Ishikawa (cell line): ENCODE measurements at regions not wholly inside any gene's neighbourhood (a gene's known extent, or its start where the extent isn't known, plus 50 kb on each side); places are given as distances from the start of the nearest gene placed in this dataset.

Experiments used
- CEBPB ChIP-seq: IDR thresholded peaks from 2 replicates; pipeline ENCODE4 v1.6.1; 2012
- CREB1 ChIP-seq: IDR thresholded peaks from 2 replicates; pipeline ENCODE4 v1.6.1; 2012; ENCODE audit warnings: low read depth
- EGR1 ChIP-seq: IDR thresholded peaks from 2 replicates; pipeline ENCODE4 v1.6.1; 2012
- EP300 ChIP-seq: IDR thresholded peaks from 2 replicates; pipeline ENCODE4 v1.6.1; 2012; ENCODE audit warnings: borderline replicate concordance
- FOXM1 ChIP-seq: IDR thresholded peaks from 2 replicates; pipeline ENCODE4 v1.6.1; 2012; ENCODE audit warnings: low read depth, borderline replicate concordance
- NFIC ChIP-seq: IDR thresholded peaks from 2 replicates; pipeline ENCODE4 v1.6.1; 2012
- RAD21 ChIP-seq: IDR thresholded peaks from 2 replicates; pipeline ENCODE4 v1.6.1; 2012; ENCODE audit warnings: low read depth
- TAF1 ChIP-seq: IDR thresholded peaks from 2 replicates; pipeline ENCODE4 v1.6.1; 2012; ENCODE audit warnings: low read depth, mild to moderate bottlenecking
- TCF12 ChIP-seq: IDR thresholded peaks from 2 replicates; pipeline ENCODE4 v1.6.1; 2012; ENCODE audit warnings: low read depth
- TEAD4 ChIP-seq: IDR thresholded peaks from 2 replicates; pipeline ENCODE4 v1.6.1; 2012
- YY1 ChIP-seq: IDR thresholded peaks from 2 replicates; pipeline ENCODE4 v1.6.1; 2012; ENCODE audit warnings: low read depth
- ZBTB7A ChIP-seq: IDR thresholded peaks from 2 replicates; pipeline ENCODE4 v1.6.1; 2012; ENCODE audit warnings: low read depth
- TF ChIP-seq, protein P1 (sequence below): IDR thresholded peaks from 2 replicates; pipeline ENCODE4 v1.6.1; 2012
- TF ChIP-seq, protein P2 (sequence below): IDR thresholded peaks from 2 replicates; pipeline ENCODE4 v1.6.1; 2012
- TF ChIP-seq, protein P3 (sequence below): IDR thresholded peaks from 2 replicates; pipeline ENCODE4 v1.6.1; 2012; ENCODE audit warnings: low read depth, mild to moderate bottlenecking

DNA sequence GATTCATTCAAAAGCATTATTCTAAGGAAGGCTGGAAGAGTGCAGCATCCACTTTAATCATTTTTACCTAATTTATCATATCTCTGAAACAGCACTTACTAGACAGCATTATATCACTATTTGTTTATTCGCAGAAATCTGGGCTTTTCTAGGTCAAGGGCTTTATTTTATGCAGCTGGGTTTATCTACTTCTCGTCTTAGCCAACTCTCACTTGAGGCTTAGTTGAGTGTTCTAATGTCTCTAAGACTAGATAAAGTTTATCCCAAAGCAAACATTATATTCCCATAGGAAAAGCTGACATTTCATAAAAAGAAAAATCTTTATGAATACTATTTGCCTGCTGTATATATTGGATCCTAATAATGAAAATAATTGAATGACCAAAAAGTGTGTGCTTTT, 720.8 kb upstream of the FLRT2 start:
- TF ChIP-seq CEBPB: no peak
- no peak for TF ChIP-seq FOXM1
- no peak for TF ChIP-seq EP300
- TF ChIP-seq, protein P1, sequence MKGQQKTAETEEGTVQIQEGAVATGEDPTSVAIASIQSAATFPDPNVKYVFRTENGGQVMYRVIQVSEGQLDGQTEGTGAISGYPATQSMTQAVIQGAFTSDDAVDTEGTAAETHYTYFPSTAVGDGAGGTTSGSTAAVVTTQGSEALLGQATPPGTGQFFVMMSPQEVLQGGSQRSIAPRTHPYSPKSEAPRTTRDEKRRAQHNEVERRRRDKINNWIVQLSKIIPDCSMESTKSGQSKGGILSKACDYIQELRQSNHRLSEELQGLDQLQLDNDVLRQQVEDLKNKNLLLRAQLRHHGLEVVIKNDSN: no peak
- no peak for TF ChIP-seq CREB1
- TF ChIP-seq, protein P2, sequence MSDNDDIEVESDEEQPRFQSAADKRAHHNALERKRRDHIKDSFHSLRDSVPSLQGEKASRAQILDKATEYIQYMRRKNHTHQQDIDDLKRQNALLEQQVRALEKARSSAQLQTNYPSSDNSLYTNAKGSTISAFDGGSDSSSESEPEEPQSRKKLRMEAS: no peak
- no peak for TF ChIP-seq RAD21
- TF ChIP-seq TAF1: no peak
- no peak for TF ChIP-seq YY1
- no peak for TF ChIP-seq ZBTB7A
- no peak for TF ChIP-seq NFIC
- no peak for TF ChIP-seq TCF12
- TF ChIP-seq TEAD4: no peak
- TF ChIP-seq, protein P3, sequence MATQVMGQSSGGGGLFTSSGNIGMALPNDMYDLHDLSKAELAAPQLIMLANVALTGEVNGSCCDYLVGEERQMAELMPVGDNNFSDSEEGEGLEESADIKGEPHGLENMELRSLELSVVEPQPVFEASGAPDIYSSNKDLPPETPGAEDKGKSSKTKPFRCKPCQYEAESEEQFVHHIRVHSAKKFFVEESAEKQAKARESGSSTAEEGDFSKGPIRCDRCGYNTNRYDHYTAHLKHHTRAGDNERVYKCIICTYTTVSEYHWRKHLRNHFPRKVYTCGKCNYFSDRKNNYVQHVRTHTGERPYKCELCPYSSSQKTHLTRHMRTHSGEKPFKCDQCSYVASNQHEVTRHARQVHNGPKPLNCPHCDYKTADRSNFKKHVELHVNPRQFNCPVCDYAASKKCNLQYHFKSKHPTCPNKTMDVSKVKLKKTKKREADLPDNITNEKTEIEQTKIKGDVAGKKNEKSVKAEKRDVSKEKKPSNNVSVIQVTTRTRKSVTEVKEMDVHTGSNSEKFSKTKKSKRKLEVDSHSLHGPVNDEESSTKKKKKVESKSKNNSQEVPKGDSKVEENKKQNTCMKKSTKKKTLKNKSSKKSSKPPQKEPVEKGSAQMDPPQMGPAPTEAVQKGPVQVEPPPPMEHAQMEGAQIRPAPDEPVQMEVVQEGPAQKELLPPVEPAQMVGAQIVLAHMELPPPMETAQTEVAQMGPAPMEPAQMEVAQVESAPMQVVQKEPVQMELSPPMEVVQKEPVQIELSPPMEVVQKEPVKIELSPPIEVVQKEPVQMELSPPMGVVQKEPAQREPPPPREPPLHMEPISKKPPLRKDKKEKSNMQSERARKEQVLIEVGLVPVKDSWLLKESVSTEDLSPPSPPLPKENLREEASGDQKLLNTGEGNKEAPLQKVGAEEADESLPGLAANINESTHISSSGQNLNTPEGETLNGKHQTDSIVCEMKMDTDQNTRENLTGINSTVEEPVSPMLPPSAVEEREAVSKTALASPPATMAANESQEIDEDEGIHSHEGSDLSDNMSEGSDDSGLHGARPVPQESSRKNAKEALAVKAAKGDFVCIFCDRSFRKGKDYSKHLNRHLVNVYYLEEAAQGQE: no peak
- TF ChIP-seq EGR1: no peak

DNA sequence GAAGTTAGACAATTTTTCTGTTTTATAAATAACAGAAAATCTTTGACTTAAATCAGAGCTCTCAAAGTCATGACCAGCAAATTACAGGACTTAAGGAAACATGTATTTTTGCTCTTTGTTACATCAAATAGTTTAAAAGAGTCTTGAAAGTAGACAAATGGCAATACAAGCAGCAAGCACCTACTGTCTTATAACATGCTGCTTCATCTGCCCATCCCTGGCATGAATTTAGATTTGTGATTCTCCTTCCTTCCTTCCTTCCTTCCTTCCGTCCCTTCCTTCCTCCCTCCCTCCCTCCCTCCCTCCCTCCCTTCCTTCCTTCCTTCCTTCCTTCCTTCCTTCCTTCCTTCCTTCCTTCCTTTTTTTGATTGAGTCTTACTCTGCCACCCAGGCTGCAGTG, 715.6 kb upstream of the FLRT2 start:
- TF ChIP-seq FOXM1 (no peak), EP300 (no peak), YY1 (no peak), ZBTB7A (no peak), EGR1 (no peak), TEAD4 (no peak), CREB1 (no peak)
- TF ChIP-seq, protein P2: no peak

DNA sequence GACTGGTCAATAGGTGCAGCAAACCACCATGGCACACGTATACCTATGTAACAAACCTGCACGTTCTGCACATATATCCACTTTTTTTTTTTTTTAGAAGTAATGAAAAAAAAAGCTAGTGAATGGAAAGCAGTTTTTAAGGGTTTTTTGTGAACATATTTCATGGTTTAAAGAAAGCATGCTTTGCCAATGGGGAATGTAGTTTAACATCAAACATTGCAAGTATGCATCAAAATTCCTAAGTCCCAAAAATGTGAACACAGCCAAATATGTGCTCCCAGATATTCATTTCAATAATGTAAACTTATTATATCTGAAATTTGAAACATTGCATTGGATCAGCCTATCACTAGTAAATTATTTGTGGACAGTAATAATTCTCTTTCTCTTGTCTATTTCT, 710.4 kb upstream of the FLRT2 start:
- no peak for TF ChIP-seq YY1
- TF ChIP-seq, protein P2: no peak
- TF ChIP-seq, protein P1: no peak
- TF ChIP-seq NFIC: no peak
- TF ChIP-seq, protein P3: no peak
- no peak for TF ChIP-seq ZBTB7A
- TF ChIP-seq TAF1: no peak
- no peak for TF ChIP-seq EP300
- TF ChIP-seq TCF12: no peak
- TF ChIP-seq CREB1: no peak
- no peak for TF ChIP-seq CEBPB
- no peak for TF ChIP-seq FOXM1
- no peak for TF ChIP-seq RAD21
- TF ChIP-seq EGR1: no peak
- TF ChIP-seq TEAD4: no peak

DNA sequence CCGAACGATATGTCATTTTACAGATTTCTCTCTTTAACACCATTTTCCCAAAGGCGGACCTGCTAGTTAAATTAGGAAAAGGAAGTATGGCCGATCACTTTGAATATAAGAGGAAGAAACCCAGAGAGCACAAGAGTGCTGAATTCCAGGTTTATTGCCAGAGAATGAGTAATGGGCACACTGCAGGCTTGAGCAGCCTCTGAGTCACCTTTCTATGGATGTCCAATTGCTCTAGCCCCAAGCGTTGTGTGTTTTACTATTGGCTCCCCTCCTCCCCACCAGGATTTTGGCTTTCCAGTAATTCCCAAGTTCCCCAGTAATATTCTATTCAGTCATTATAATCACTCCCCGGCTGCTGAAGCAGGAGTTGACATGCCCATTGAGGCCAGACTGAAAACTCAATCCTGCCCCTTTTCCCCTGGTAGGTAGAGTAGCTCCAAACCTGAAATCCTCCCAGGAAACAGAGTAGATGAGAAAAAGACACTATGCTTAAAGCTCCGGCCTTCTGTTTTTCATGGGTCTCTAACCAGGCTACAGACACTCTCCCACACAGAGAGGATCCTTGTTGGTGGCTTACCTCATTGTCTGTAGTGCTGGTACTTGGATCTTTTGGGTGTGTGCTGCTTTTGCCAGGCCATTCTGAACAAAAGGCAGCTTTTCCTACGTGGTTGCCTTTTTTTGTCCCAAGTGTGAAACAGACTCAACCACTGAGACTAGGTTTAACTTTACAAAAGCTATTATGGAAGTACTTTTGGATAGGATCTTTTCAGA, 704.3 kb upstream of the FLRT2 start:
- no peak for TF ChIP-seq RAD21
- TF ChIP-seq, protein P1: no peak
- no peak for TF ChIP-seq YY1
- TF ChIP-seq, protein P3: no peak
- TF ChIP-seq EGR1: no peak
- TF ChIP-seq, protein P2: no peak
- no peak for TF ChIP-seq TCF12
- no peak for TF ChIP-seq CREB1
- no peak for TF ChIP-seq TEAD4
- TF ChIP-seq CEBPB: no peak
- TF ChIP-seq FOXM1: no peak
- no peak for TF ChIP-seq ZBTB7A
- no peak for TF ChIP-seq EP300
